Raji (cell line): ENCODE measurements at regions not wholly inside any gene's neighbourhood (a gene's known extent, or its start where the extent isn't known, plus 50 kb on each side); places are given as distances from the start of the nearest gene placed in this dataset.

Experiments used
- POLR2A ChIP-seq: IDR thresholded peaks from 2 replicates; pipeline ENCODE4 v1.6.1; 2011; ENCODE audit warnings: low read depth, low read length, control low read depth; ENCODE audit not compliant: insufficient read depth

- no peak for TF ChIP-seq POLR2A
Observed at GRCh38 chr17:79252886-79253285, 178.3 kb downstream of the ENGASE start.

- no peak for TF ChIP-seq POLR2A
Observed at GRCh38 chr17:79251824-79252223, 177.2 kb downstream of the ENGASE start.

- no peak for TF ChIP-seq POLR2A
Observed at GRCh38 chr17:79249929-79250521, 175.4 kb downstream of the ENGASE start.

GRCh38 chr17:79248843-79249493 lies 174.3 kb downstream of the ENGASE start:
- TF ChIP-seq POLR2A = no peak

- TF ChIP-seq POLR2A = no peak
Observed at GRCh38 chr17:79246225-79247190, 171.9 kb downstream of the ENGASE start.

- no peak for TF ChIP-seq POLR2A
Observed at GRCh38 chr17:79244665-79245064, 170.0 kb downstream of the ENGASE start.

- no peak for TF ChIP-seq POLR2A
Observed at GRCh38 chr17:79243996-79244395, 169.4 kb downstream of the ENGASE start.

GRCh38 chr17:79243603-79243990 lies 169.0 kb downstream of the ENGASE start:
- TF ChIP-seq POLR2A = no peak

- no peak for TF ChIP-seq POLR2A
Observed at GRCh38 chr17:79242873-79243602, 168.4 kb downstream of the ENGASE start.

GRCh38 chr17:79242393-79242792 lies 167.8 kb downstream of the ENGASE start:
- TF ChIP-seq POLR2A = no peak

- TF ChIP-seq POLR2A = no peak
Observed at GRCh38 chr17:79241616-79242015, 167.0 kb downstream of the ENGASE start.

GRCh38 chr17:79239205-79239604 lies 164.6 kb downstream of the ENGASE start:
- no peak for TF ChIP-seq POLR2A

- no peak for TF ChIP-seq POLR2A
Observed at GRCh38 chr17:79237448-79238053, 162.9 kb downstream of the ENGASE start.

- no peak for TF ChIP-seq POLR2A
Observed at GRCh38 chr17:79235808-79236207, 161.2 kb downstream of the ENGASE start.

GRCh38 chr17:79233916-79234551 lies 159.4 kb downstream of the ENGASE start:
- no peak for TF ChIP-seq POLR2A

GRCh38 chr17:79232957-79233356 lies 158.3 kb downstream of the ENGASE start:
- no peak for TF ChIP-seq POLR2A
